Activated CD8-positive, alpha-beta T cell treated with anti-CD3 and anti-CD28 coated beads for 36 hours (primary cell): ENCODE measurements at regions not wholly inside any gene's neighbourhood (a gene's known extent, or its start where the extent isn't known, plus 50 kb on each side); places are given as distances from the start of the nearest gene placed in this dataset.
A peak's percentile ranks its signal among the peaks of the same experiment; 100 is the strongest.
"Not testable (repeated sequence)": the region's sequence is repeated elsewhere in the genome, so short reads cannot be mapped to it uniquely, and the experiment has no call there.

Experiments used
- ATAC-seq: fragments of 200-7000 bp; cut with Tn5 transposase; one replicate; pipeline ENCODE4 v1.10.0; 2021; ENCODE audit warnings: mild to moderate bottlenecking, moderate library complexity
- CTCF ChIA-PET: fragments of 350-600 bp; sonication (Branson Sonifier 250); formaldehyde crosslinking; loops from one replicate; lab custom pipeline; 2021; ENCODE audit warnings: antibody characterized with exemption; lab: Charles Lee
- POLR2A ChIA-PET: fragments of 350-600 bp; sonication (Branson Sonifier 250); formaldehyde crosslinking; loops from one replicate; lab custom pipeline; 2021; ENCODE audit warnings: antibody characterized with exemption; lab: Charles Lee
- DNase-seq: peaks from one replicate; pipeline ENCODE4 v3.0.0-alpha.2; 2020
- H3K27ac Mint-ChIP-seq: one replicate; pipeline ENCODE4 v1.8.0; 2021; ENCODE audit warnings: mild to moderate bottlenecking, mixed read lengths
- H3K27me3 Mint-ChIP-seq: one replicate; pipeline ENCODE4 v1.8.0; 2021; ENCODE audit warnings: mixed read lengths
- H3K36me3 Mint-ChIP-seq: one replicate; pipeline ENCODE4 v1.8.0; 2021; ENCODE audit warnings: low read depth, mixed read lengths
- H3K4me1 Mint-ChIP-seq: one replicate; pipeline ENCODE4 v1.8.0; 2021; ENCODE audit warnings: low read depth, mixed read lengths
- H3K4me3 Mint-ChIP-seq: one replicate; pipeline ENCODE4 v1.8.0; 2021; ENCODE audit warnings: mild to moderate bottlenecking, moderate library complexity, mixed read lengths
- H3K9me3 Mint-ChIP-seq: one replicate; pipeline ENCODE4 v1.8.0; 2021; ENCODE audit warnings: mixed read lengths
- CTCF ChIP-seq: fragments of 200-600 bp; IDR thresholded peaks from one replicate; pipeline ENCODE4 v1.8.0; 2022; ENCODE audit warnings: antibody characterized with exemption, mild to moderate bottlenecking
- intact Hi-C: fragments of 100-400 bp; cut with micrococcal nuclease; formaldehyde crosslinking; loops from one replicate; pipeline ENCODE4 v1.10.0; 2022

DNA sequence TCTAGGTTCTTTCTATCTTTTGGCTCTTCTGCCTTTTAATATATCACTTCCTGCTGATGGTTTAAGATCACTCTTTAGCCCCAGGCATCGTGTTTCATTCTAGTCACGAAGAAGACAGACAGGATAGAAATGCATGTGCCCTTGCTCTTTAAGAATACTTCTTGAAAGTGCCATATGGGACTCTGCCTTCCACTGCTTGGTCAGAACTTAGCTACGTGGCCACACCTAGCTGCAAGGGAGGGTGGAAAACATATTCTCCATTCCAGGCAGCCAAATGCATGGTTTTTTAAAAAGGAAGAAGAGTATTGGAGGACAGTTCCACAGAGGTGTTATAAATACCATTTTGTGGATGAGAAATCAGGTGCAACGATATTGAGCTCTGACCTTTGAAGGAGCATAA, 143.3 kb downstream of the KLRB1 start:
- ATAC-seq, result no peak
- Mint-ChIP-seq H3K4me1 (peaks cover 2% of the 10 kb centered on the region), H3K4me3 (no peak overlapping the region), H3K36me3 (no peaks in the 10 kb centered on the region), H3K27ac (no peak overlapping the region), H3K27me3 (no peaks in the 10 kb centered on the region), H3K9me3 (no peaks in the 10 kb centered on the region)
- no peak for TF ChIP-seq CTCF
- DNase-seq, result no peak
- intact Hi-C loops, result no loop called here
- ChIA-PET POLR2A (no interaction called here), CTCF (no interaction called here)

DNA sequence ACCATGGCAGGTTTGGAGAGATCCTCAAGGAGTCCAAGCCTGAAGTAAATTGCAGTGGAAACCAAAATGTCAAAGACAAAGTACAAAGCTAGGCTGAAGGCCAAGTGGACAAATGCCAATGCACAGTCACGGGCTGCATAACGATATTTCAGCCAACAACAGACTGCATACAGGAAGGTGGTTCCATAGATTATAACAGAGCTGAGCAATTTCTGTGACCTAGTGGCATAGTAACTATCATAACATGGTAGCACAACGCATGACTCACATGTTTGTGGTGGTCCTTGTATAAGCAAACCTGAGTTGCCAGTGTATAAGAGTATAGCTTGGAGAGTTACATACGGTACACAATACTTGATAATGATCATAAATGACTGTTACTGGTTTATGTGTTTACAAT, 152.2 kb downstream of the KLRB1 start:
- intact Hi-C loops, CTCF ChIA-PET, H3K27ac Mint-ChIP-seq, H3K4me3 Mint-ChIP-seq, H3K36me3 Mint-ChIP-seq, H3K4me1 Mint-ChIP-seq, POLR2A ChIA-PET, H3K9me3 Mint-ChIP-seq, H3K27me3 Mint-ChIP-seq: not testable (repeated sequence)
- DNase-seq, result peak; percentile 8
- peak; percentile 65 for ATAC-seq

DNA sequence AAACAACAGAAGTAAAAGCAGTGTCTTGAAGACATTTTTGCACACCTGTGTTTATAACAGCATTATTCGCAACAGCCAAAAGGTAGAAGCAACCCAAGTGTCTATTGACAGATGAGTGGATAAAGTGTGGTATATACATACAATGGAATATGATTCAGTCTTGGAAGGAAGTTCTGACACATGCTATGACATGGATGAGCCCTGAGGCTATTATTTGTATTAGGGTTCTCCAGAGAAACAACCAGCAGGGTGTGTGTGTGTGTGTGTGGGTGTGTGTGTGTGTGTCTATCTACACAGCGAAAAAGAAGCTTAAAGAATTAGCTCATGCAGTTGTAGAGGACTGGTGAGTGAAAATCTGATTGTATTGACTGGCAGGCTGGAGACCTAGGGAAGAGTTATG, 153.7 kb downstream of the KLRB1 start:
- DNase-seq, H3K4me3 Mint-ChIP-seq, H3K4me1 Mint-ChIP-seq, H3K27me3 Mint-ChIP-seq, intact Hi-C loops, H3K36me3 Mint-ChIP-seq, POLR2A ChIA-PET, ATAC-seq, CTCF ChIA-PET, H3K27ac Mint-ChIP-seq, H3K9me3 Mint-ChIP-seq: not testable (repeated sequence)

GRCh38 chr12:9450127-9450567, 157.6 kb downstream of the KLRB1 start:
- H3K27me3 Mint-ChIP-seq, intact Hi-C loops, H3K9me3 Mint-ChIP-seq, ATAC-seq, POLR2A ChIA-PET, H3K27ac Mint-ChIP-seq, H3K36me3 Mint-ChIP-seq: not testable (repeated sequence)
- peaks cover 14% of the 10 kb centered on the region for H3K4me1 Mint-ChIP-seq
- DNase-seq, result peak; percentile 12
- CTCF ChIA-PET, result interaction anchor here (0.7 to 1.6 kb wide), 2 partner anchors 19 to 258 kb away, joined by 3 to 4 read pairs; no protein-coding TSS in a partner anchor
- H3K4me3 Mint-ChIP-seq, result peak overlapping the region; percentile 96

GRCh38 chr12:9449657-9450126, 158.0 kb downstream of the KLRB1 start:
- CTCF ChIA-PET, result interaction anchor here (0.7 to 1.6 kb wide), 2 partner anchors 19 to 258 kb away, joined by 3 to 4 read pairs; no protein-coding TSS in a partner anchor
- not testable (repeated sequence) for H3K27ac Mint-ChIP-seq

DNA sequence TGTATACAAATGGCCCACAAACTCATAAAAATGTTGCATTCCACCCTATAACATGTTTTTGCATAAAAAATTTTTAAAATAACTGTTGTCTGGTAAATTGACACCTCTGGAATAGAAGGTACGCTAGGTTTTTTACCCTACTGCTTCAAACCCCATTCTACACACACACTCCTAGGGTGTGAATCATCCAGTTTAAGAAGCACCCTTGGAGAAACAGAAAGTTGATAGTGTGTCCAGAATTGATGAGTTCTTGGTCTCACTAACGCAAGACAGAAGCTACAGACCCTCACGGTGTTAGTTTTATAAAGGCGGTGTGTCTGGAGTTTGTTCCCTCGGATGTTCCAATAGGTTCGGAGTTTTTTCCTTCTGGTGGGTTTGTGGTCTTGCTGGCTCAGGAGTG, 158.5 kb downstream of the KLRB1 start:
- H3K27ac Mint-ChIP-seq, result no peak overlapping the region
- peaks cover 14% of the 10 kb centered on the region for H3K4me1 Mint-ChIP-seq
- H3K9me3 Mint-ChIP-seq, result peaks cover 3% of the 10 kb centered on the region
- no peaks in the 10 kb centered on the region for H3K27me3 Mint-ChIP-seq
- CTCF ChIA-PET, result interaction anchor here (1.6 kb wide), 1 partner anchor 20 kb away, joined by 4 read pairs; no protein-coding TSS in a partner anchor
- no peak for TF ChIP-seq CTCF
- H3K36me3 Mint-ChIP-seq, result no peaks in the 10 kb centered on the region
- POLR2A ChIA-PET, result no interaction called here
- no peak for DNase-seq
- no peak for ATAC-seq
- intact Hi-C loops, result no loop called here
- H3K4me3 Mint-ChIP-seq, result peak overlapping the region; percentile 96

More at GRCh38 chr12:9449657-9450126, 158.0 kb downstream of the KLRB1 start:
- H3K9me3 Mint-ChIP-seq, intact Hi-C loops, ATAC-seq, POLR2A ChIA-PET, H3K27me3 Mint-ChIP-seq, H3K36me3 Mint-ChIP-seq: not testable (repeated sequence)
- peak; percentile 33 for DNase-seq
- H3K4me3 Mint-ChIP-seq, result peak overlapping the region; percentile 96
- H3K4me1 Mint-ChIP-seq, result peaks cover 14% of the 10 kb centered on the region

DNA sequence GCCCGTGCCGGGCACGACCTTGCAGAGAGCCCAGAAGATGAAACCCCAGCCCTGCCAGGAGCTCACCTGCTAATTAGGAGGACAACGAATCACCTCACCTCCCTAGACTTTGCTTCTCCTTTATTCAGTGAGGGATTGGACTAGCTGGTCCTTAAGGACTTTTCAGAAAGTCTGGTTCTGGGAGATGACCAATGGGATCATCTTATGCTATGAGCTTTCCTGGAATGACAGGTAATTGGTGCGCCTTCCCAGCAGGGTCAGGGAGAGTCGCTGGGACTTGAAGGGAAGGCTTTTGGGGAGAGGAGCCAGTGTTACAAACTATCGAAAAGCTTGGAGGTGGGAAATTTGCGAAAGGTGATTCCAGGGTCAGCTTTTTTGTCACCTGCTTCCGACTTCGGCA, 159.1 kb downstream of the KLRB1 start:
- Mint-ChIP-seq H3K27ac (peak overlapping the region; percentile 96), H3K4me3 (peak overlapping the region; percentile 96), H3K4me1 (peaks cover 14% of the 10 kb centered on the region)
- intact Hi-C loops, H3K36me3 Mint-ChIP-seq, H3K27me3 Mint-ChIP-seq, H3K9me3 Mint-ChIP-seq, ATAC-seq, DNase-seq: not testable (repeated sequence)
- CTCF ChIA-PET, result interaction anchor here (0.7 kb wide), 1 partner anchor 1595 kb away, joined by 3 read pairs; no protein-coding TSS in a partner anchor
- POLR2A ChIA-PET, result interaction anchor here (0.8 kb wide), 1 partner anchor 221 kb away, joined by 3 read pairs; the partner anchor contains the start of gene CLEC2D

DNA sequence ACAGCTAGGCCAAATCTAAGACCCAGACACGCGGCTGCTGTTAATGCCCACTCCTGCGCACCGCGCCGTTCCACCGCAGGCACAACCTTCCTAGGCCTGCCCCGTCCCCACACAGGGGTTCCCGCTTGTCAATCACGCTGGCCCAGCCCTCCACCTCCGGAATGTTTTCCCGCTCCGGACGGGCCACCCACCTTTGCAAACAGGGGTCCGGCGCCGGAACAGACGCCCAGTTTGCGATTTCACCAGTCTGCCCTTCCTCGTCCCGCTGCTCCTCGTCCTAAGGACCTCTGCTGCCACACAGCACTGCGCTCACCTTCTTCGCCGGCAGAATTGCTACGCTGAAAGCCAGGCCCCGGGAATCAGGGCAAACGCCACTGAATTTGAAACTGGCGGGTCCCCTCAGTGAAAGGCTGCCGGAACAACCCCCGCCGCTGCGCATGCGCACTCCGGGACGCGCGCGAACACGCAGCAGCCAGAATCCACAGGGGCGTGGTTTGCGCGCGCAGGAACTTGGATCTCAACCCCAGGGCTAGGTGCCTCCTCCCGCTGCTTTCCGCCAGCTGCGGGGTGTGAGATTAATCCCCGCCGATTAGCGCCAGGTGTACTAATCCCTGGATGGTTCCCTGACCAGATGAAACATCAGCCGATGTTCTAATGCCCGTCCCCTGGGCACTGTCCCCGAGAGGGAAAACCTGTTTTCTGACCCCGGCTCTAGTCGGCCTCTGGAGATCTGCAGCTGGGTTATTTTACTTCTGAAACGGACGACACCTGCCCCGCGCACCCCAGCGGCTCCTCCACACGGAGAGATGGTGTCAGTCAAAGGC, 159.7 kb downstream of the KLRB1 start:
- intact Hi-C loops, H3K27me3 Mint-ChIP-seq, H3K36me3 Mint-ChIP-seq, H3K9me3 Mint-ChIP-seq: not testable (repeated sequence)
- ChIA-PET CTCF (interaction anchor here (0.7 kb wide), 1 partner anchor 1596 kb away, joined by 3 read pairs; no protein-coding TSS in a partner anchor), POLR2A (interaction anchor here (0.8 kb wide), 1 partner anchor 221 kb away, joined by 3 read pairs; the partner anchor contains the start of gene CLEC2D)
- peak overlapping the region; percentile 96 for H3K27ac Mint-ChIP-seq
- peak; percentile 95 for DNase-seq
- H3K4me3 Mint-ChIP-seq, result peak overlapping the region; percentile 96
- ATAC-seq, result peak; percentile 85
- H3K4me1 Mint-ChIP-seq, result peaks cover 14% of the 10 kb centered on the region

- H3K9me3 Mint-ChIP-seq, H3K27me3 Mint-ChIP-seq, intact Hi-C loops, H3K36me3 Mint-ChIP-seq, POLR2A ChIA-PET, CTCF ChIA-PET: not testable (repeated sequence)
- DNase-seq (peak; percentile 14), ATAC-seq (peak; percentile 14)
- Mint-ChIP-seq H3K27ac (peak overlapping the region; percentile 96), H3K4me1 (peaks cover 14% of the 10 kb centered on the region), H3K4me3 (peak overlapping the region; percentile 96)
Observed at GRCh38 chr12:9446883-9447761, 160.6 kb downstream of the KLRB1 start.
